Neuronal stem cell (in vitro differentiated cells): ENCODE measurements at regions not wholly inside any gene's neighbourhood (a gene's known extent, or its start where the extent isn't known, plus 50 kb on each side); places are given as distances from the start of the nearest gene placed in this dataset.

Experiments
- DNase-seq: peaks from one replicate; pipeline ENCODE4 v3.0.0-alpha.2; 2013; ENCODE audit warnings: low spot score
- H2AFZ ChIP-seq: one replicate; pipeline ENCODE4 v1.6.1; 2013; ENCODE audit warnings: mild to moderate bottlenecking, low read length, inconsistent platforms
- H2AK5ac ChIP-seq: 2 replicates; pipeline ENCODE4 v1.6.1; 2013; ENCODE audit warnings: low read depth, mild to moderate bottlenecking, inconsistent platforms, low read length, moderate library complexity, mixed read lengths
- H2BK120ac ChIP-seq: 2 replicates; pipeline ENCODE4 v1.6.1; 2013; ENCODE audit warnings: low read depth, mild to moderate bottlenecking, inconsistent platforms, low read length, moderate library complexity, mixed read lengths
- H2BK12ac ChIP-seq: one replicate; pipeline ENCODE4 v1.6.1; 2013; ENCODE audit warnings: low read length, inconsistent platforms
- H2BK15ac ChIP-seq: 2 replicates; pipeline ENCODE4 v1.6.1; 2013; ENCODE audit warnings: mild to moderate bottlenecking, low read length, inconsistent platforms, mixed read lengths
- H2BK5ac ChIP-seq: one replicate; pipeline ENCODE4 v1.6.1; 2013; ENCODE audit warnings: inconsistent platforms, mild to moderate bottlenecking, low read length, moderate library complexity
- H3K14ac ChIP-seq: one replicate; pipeline ENCODE4 v1.6.1; 2013; ENCODE audit warnings: low read length, inconsistent platforms
- H3K18ac ChIP-seq: 2 replicates; pipeline ENCODE4 v1.6.1; 2013; ENCODE audit warnings: low read length, inconsistent platforms
- H3K23ac ChIP-seq: 2 replicates; pipeline ENCODE4 v1.6.1; 2013; ENCODE audit warnings: low read depth, mild to moderate bottlenecking, mixed read lengths, low read length, inconsistent platforms; ENCODE audit not compliant: poor library complexity
- H3K27ac ChIP-seq: replicated peaks from 3 replicates; pipeline ENCODE4 v1.5.1; 2013; ENCODE audit warnings: low read length, inconsistent platforms
- H3K27me3 ChIP-seq, 3 experiments: 2 replicates each; pipeline ENCODE4 v1.6.1; 2013; ENCODE audit warnings: low read length in 3 of 3, mild to moderate bottlenecking in 2 of 3, inconsistent platforms in 1 of 3, low read depth in 1 of 3, mixed read lengths in 1 of 3, moderate library complexity in 1 of 3; ENCODE audit not compliant: control insufficient read depth in 3 of 3, insufficient read depth in 3 of 3
- H3K36me3 ChIP-seq, 2 donors: replicated peaks in 1 of 2; 2 replicates each; pipeline ENCODE4 v1.6.1; 2013; ENCODE audit warnings: low read length in 2 of 2; ENCODE audit not compliant: control insufficient read depth in 2 of 2, insufficient read depth in 2 of 2
- H3K4ac ChIP-seq: 2 replicates; pipeline ENCODE4 v1.6.1; 2013; ENCODE audit warnings: inconsistent platforms, mild to moderate bottlenecking, low read length, moderate library complexity
- H3K4me1 ChIP-seq, 2 donors: 1 replicate in 1 of 2; 2 replicates in 1 of 2; pipeline ENCODE4 v1.6.1; 2013; ENCODE audit warnings: low read length in 2 of 2, low read depth in 1 of 2; ENCODE audit not compliant: control insufficient read depth in 2 of 2, insufficient read depth in 1 of 2
- H3K4me2 ChIP-seq: one replicate; pipeline ENCODE4 v1.6.1; 2013; ENCODE audit warnings: mild to moderate bottlenecking, low read length, inconsistent platforms; ENCODE audit not compliant: insufficient read depth, poor library complexity, severe bottlenecking
- H3K4me3 ChIP-seq, 2 donors: 2 replicates each; pipeline ENCODE4 v1.5.1; 2013; ENCODE audit warnings: low read length in 2 of 2, mild to moderate bottlenecking in 2 of 2, inconsistent platforms in 1 of 2, moderate library complexity in 1 of 2
- H3K79me1 ChIP-seq: one replicate; pipeline ENCODE4 v1.6.1; 2013; ENCODE audit warnings: low read depth, mild to moderate bottlenecking, inconsistent platforms, low read length, moderate library complexity
- H3K9ac ChIP-seq: one replicate; pipeline ENCODE4 v1.6.1; 2013; ENCODE audit warnings: mild to moderate bottlenecking, low read depth, low read length, inconsistent platforms; ENCODE audit not compliant: poor library complexity
- H3K9me3 ChIP-seq, 2 donors: replicated peaks in 1 of 2; 2 replicates each; pipeline versions ENCODE3 to v1.6.1; 2013; ENCODE audit warnings: low read length in 2 of 2, mild to moderate bottlenecking in 2 of 2, inconsistent platforms in 1 of 2, low read depth in 1 of 2, mixed read lengths in 1 of 2, moderate library complexity in 1 of 2; ENCODE audit not compliant: control insufficient read depth in 2 of 2, insufficient read depth in 1 of 2
- H4K8ac ChIP-seq: one replicate; pipeline ENCODE4 v1.6.1; 2013; ENCODE audit warnings: low read depth, mild to moderate bottlenecking, inconsistent platforms, low read length, moderate library complexity
- H4K91ac ChIP-seq: one replicate; pipeline ENCODE4 v1.6.1; 2013; ENCODE audit warnings: low read length, low read depth, mild to moderate bottlenecking, inconsistent platforms; ENCODE audit not compliant: poor library complexity
- whole genome bisulfite sequencing, 2 donors: extraction: QIAGEN DNeasy Blood & Tissue Kit; methylation state at CpG; one replicate each; pipeline ENCODE4 v1.1.7; 2013; ENCODE audit warnings: missing lambda C conversion rate in 2 of 2, mixed read lengths in 1 of 2; ENCODE audit not compliant: insufficient read length in 2 of 2, insufficient replicate concordance in 1 of 2; ENCODE audit errors: extremely low coverage in 2 of 2; 5-methylcytosine and 5-hydroxymethylcytosine counted together

- Histone ChIP-seq H2AFZ (no peak overlapping the region), H2BK5ac (no peak overlapping the region), H2AK5ac (no peak overlapping the region), H2BK120ac (no peak overlapping the region), H2BK15ac (no peak overlapping the region), H4K8ac (no peak overlapping the region), H3K4me1 (no peaks in the 10 kb centered on the region), H3K4ac (no peak overlapping the region), H3K9ac (no peak overlapping the region), H3K14ac (no peak overlapping the region), H3K9me3 (peaks cover 0 to 4% of the 10 kb centered on the region in 2 donors), H3K23ac (no peak overlapping the region), H3K27ac (no peak overlapping the region), H3K79me1 (no peaks in the 10 kb centered on the region), H3K4me3 (no peak overlapping the region), H4K91ac (no peak overlapping the region), H2BK12ac (no peak overlapping the region), H3K4me2 (no peak overlapping the region), H3K27me3 (no peaks in the 10 kb centered on the region), H3K18ac (no peak overlapping the region), H3K36me3 (no peaks in the 10 kb centered on the region)
- WGBS, 2 donors: no CpG with 5 or more reads among the region's 2 CpGs
- DNase-seq: no peak
Measured at GRCh38 chr7:109498131-109498530, 928.5 kb downstream of the DNAJB9 start.

GRCh38 chr7:109503421-109503820 lies 933.7 kb downstream of the DNAJB9 start:
- H3K36me3 ChIP-seq: no peaks in the 10 kb centered on the region
- no peak overlapping the region for H3K14ac ChIP-seq
- H3K4ac ChIP-seq: no peak overlapping the region
- H4K8ac ChIP-seq: no peak overlapping the region
- no peak overlapping the region for H2BK120ac ChIP-seq
- no peak overlapping the region for H3K18ac ChIP-seq
- DNase-seq: no peak
- no peak overlapping the region for H4K91ac ChIP-seq
- peak overlapping the region; percentile 18 for H2AFZ ChIP-seq
- no CpG with 5 or more reads among the region's 2 CpGs for WGBS, 2 donors
- H3K27me3 ChIP-seq: no peaks in the 10 kb centered on the region
- no peak overlapping the region for H3K27ac ChIP-seq
- no peaks in the 10 kb centered on the region for H3K4me1 ChIP-seq
- no peak overlapping the region for H3K4me2 ChIP-seq
- H2BK15ac ChIP-seq: no peak overlapping the region
- no peak overlapping the region for H3K4me3 ChIP-seq
- H3K9me3 ChIP-seq: peaks cover 0 to 4% of the 10 kb centered on the region in 2 donors
- no peak overlapping the region for H2AK5ac ChIP-seq
- no peak overlapping the region for H2BK5ac ChIP-seq
- H3K23ac ChIP-seq: no peak overlapping the region
- H2BK12ac ChIP-seq: no peak overlapping the region
- H3K79me1 ChIP-seq: no peaks in the 10 kb centered on the region
- no peak overlapping the region for H3K9ac ChIP-seq

GRCh38 chr7:109522585-109522984 lies 952.9 kb downstream of the DNAJB9 start:
- no peaks in the 10 kb centered on the region for H3K79me1 ChIP-seq
- peak overlapping the region; percentile 49 for H2AFZ ChIP-seq
- H4K8ac ChIP-seq: no peak overlapping the region
- no peak overlapping the region for H2BK120ac ChIP-seq
- H4K91ac ChIP-seq: no peak overlapping the region
- H3K27me3 ChIP-seq: no peaks in the 10 kb centered on the region
- H2BK12ac ChIP-seq: no peak overlapping the region
- no peak overlapping the region for H3K14ac ChIP-seq
- no peak overlapping the region for H3K4ac ChIP-seq
- H3K23ac ChIP-seq: no peak overlapping the region
- no peak overlapping the region for H2BK15ac ChIP-seq
- H3K9ac ChIP-seq: no peak overlapping the region
- DNase-seq: no peak
- no peaks in the 10 kb centered on the region for H3K9me3 ChIP-seq
- H3K18ac ChIP-seq: no peak overlapping the region
- no peak overlapping the region for H2BK5ac ChIP-seq
- WGBS, 2 donors: no CpG with 5 or more reads among the region's 4 CpGs
- H3K27ac ChIP-seq: no peak overlapping the region
- peaks cover 0 to 2% of the 10 kb centered on the region in 2 donors for H3K4me1 ChIP-seq
- no peaks in the 10 kb centered on the region for H3K36me3 ChIP-seq
- no peak overlapping the region for H3K4me2 ChIP-seq
- no peak overlapping the region for H3K4me3 ChIP-seq
- no peak overlapping the region for H2AK5ac ChIP-seq

GRCh38 chr7:109527833-109528232 lies 958.2 kb downstream of the DNAJB9 start:
- no peak overlapping the region for H3K4ac ChIP-seq
- no peak overlapping the region for H3K18ac ChIP-seq
- H2AFZ ChIP-seq: no peak overlapping the region
- H2AK5ac ChIP-seq: no peak overlapping the region
- H3K36me3 ChIP-seq: no peaks in the 10 kb centered on the region
- no peaks in the 10 kb centered on the region for H3K79me1 ChIP-seq
- H3K4me3 ChIP-seq: no peak overlapping the region
- no peaks in the 10 kb centered on the region for H3K9me3 ChIP-seq
- H2BK5ac ChIP-seq: no peak overlapping the region
- no peak overlapping the region for H3K4me2 ChIP-seq
- H4K8ac ChIP-seq: no peak overlapping the region
- no peaks in the 10 kb centered on the region for H3K27me3 ChIP-seq
- no peak overlapping the region for H3K23ac ChIP-seq
- H2BK120ac ChIP-seq: no peak overlapping the region
- no peaks in the 10 kb centered on the region for H3K4me1 ChIP-seq
- no peak overlapping the region for H3K14ac ChIP-seq
- no peak overlapping the region for H3K9ac ChIP-seq
- H3K27ac ChIP-seq: no peak overlapping the region
- H2BK12ac ChIP-seq: no peak overlapping the region
- H4K91ac ChIP-seq: no peak overlapping the region
- no peak overlapping the region for H2BK15ac ChIP-seq
- DNase-seq: no peak
